ENCODE measurements at regions not wholly inside any gene's neighbourhood (a gene's known extent, or its start where the extent isn't known, plus 50 kb on each side); places are given as distances from the start of the nearest gene placed in this dataset.

DNA sequence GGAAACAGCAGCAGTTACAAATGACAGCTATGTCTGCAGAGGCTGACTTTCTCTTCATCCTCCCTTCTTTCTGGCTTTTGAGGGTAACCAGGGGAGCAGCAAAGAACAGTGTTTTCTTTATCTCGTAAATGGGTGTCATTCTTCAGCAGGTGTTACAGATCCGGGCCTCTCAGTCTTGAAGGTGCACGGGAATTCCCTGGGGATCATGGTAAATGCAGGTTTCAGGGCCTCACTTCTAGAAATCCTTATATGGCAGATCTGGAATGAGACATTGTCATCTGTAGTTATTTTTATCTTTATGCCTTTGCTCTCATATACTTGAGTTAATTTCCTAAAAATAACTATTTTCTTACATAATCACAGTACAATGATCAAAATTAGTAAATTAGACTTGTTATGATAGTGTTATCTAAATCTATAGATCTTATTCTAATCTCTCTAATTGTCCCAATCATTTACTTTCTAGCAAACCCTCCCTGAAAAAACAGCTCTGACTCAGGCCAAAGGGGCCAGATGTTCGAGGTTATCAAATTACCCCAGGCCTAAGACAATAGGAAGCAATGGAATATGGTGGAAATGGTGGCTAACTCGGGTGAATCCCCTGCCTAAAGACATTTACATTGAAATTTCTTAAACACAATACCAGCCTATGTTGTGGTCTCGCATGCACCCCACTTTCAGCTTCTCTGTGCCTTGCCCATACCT lies 145.0 kb downstream of the CAND1 start:
- DNase-seq (ENCODE audit: low read depth, low spot score), result no peak
- TF ChIP-seq YY1 (IDR thresholded peaks at IDR 0.05; ENCODE audit: insufficient read depth, insufficient read length) (no peak), SUZ12 (IDR thresholded peaks at IDR 0.05; ENCODE audit: extremely low read depth, insufficient read depth, insufficient read length) (no peak), ZNF274 (IDR thresholded peaks at IDR 0.05; ENCODE audit: low read depth, low read length) (no peak)
- peaks cover 5% of the 10 kb centered on the region for H3K4me1 ChIP-seq (ENCODE audit: insufficient read depth, insufficient read length)
- no peaks in the 10 kb centered on the region for H3K9me3 ChIP-seq (ENCODE audit: insufficient read depth, low read length)
- H3K4me3 ChIP-seq (ENCODE audit: insufficient read length, low read depth), result no peak overlapping the region
- H3K27me3 ChIP-seq (ENCODE audit: insufficient read depth, insufficient read length), result no peaks in the 10 kb centered on the region
- no peaks in the 10 kb centered on the region for H3K36me3 ChIP-seq (ENCODE audit: insufficient read depth, insufficient read length, low read length)
- no peak overlapping the region for H3K9ac ChIP-seq (ENCODE audit: insufficient read length, low read depth)

- Histone ChIP-seq H3K36me3 (ENCODE audit: insufficient read depth, insufficient read length, low read length) (no peaks in the 10 kb centered on the region), H3K27me3 (ENCODE audit: insufficient read depth, insufficient read length) (no peaks in the 10 kb centered on the region), H3K4me3 (ENCODE audit: insufficient read length, low read depth) (no peak overlapping the region), H3K4me1 (ENCODE audit: insufficient read depth, insufficient read length) (peaks cover 5% of the 10 kb centered on the region), H3K9ac (ENCODE audit: insufficient read length, low read depth) (no peak overlapping the region), H3K9me3 (ENCODE audit: insufficient read depth, low read length) (no peaks in the 10 kb centered on the region)
- TF ChIP-seq YY1 (IDR thresholded peaks at IDR 0.05; ENCODE audit: insufficient read depth, insufficient read length), result no peak
- TF ChIP-seq ZNF274 (IDR thresholded peaks at IDR 0.05; ENCODE audit: low read depth, low read length), result no peak
- TF ChIP-seq SUZ12 (IDR thresholded peaks at IDR 0.05; ENCODE audit: extremely low read depth, insufficient read depth, insufficient read length), result no peak
- DNase-seq (ENCODE audit: low read depth, low spot score), result peak; percentile 35
Observed at GRCh38 chr12:67415473-67415872, 146.3 kb downstream of the CAND1 start.

GRCh38 chr12:67419810-67420209 lies 150.7 kb downstream of the CAND1 start:
- Histone ChIP-seq H3K9me3 (ENCODE audit: insufficient read depth, low read length) (no peaks in the 10 kb centered on the region), H3K36me3 (ENCODE audit: insufficient read depth, insufficient read length, low read length) (no peaks in the 10 kb centered on the region), H3K4me1 (ENCODE audit: insufficient read depth, insufficient read length) (no peaks in the 10 kb centered on the region), H3K9ac (ENCODE audit: insufficient read length, low read depth) (no peak overlapping the region), H3K27me3 (ENCODE audit: insufficient read depth, insufficient read length) (no peaks in the 10 kb centered on the region), H3K4me3 (ENCODE audit: insufficient read length, low read depth) (no peak overlapping the region)
- TF ChIP-seq ZNF274 (IDR thresholded peaks at IDR 0.05; ENCODE audit: low read depth, low read length), result no peak
- no peak for TF ChIP-seq SUZ12 (IDR thresholded peaks at IDR 0.05; ENCODE audit: extremely low read depth, insufficient read depth, insufficient read length)
- no peak for TF ChIP-seq YY1 (IDR thresholded peaks at IDR 0.05; ENCODE audit: insufficient read depth, insufficient read length)
- DNase-seq (ENCODE audit: low read depth, low spot score), result no peak

- Histone ChIP-seq H3K36me3 (ENCODE audit: insufficient read depth, insufficient read length, low read length) (no peaks in the 10 kb centered on the region), H3K4me1 (ENCODE audit: insufficient read depth, insufficient read length) (no peaks in the 10 kb centered on the region), H3K27me3 (ENCODE audit: insufficient read depth, insufficient read length) (no peaks in the 10 kb centered on the region), H3K9ac (ENCODE audit: insufficient read length, low read depth) (no peak overlapping the region), H3K9me3 (ENCODE audit: insufficient read depth, low read length) (no peaks in the 10 kb centered on the region), H3K4me3 (ENCODE audit: insufficient read length, low read depth) (no peak overlapping the region)
- DNase-seq (ENCODE audit: low read depth, low spot score), result no peak
- TF ChIP-seq ZNF274 (IDR thresholded peaks at IDR 0.05; ENCODE audit: low read depth, low read length) (no peak), SUZ12 (IDR thresholded peaks at IDR 0.05; ENCODE audit: extremely low read depth, insufficient read depth, insufficient read length) (no peak), YY1 (IDR thresholded peaks at IDR 0.05; ENCODE audit: insufficient read depth, insufficient read length) (no peak)
Observed at GRCh38 chr12:67420506-67420905, 151.3 kb downstream of the CAND1 start.

DNA sequence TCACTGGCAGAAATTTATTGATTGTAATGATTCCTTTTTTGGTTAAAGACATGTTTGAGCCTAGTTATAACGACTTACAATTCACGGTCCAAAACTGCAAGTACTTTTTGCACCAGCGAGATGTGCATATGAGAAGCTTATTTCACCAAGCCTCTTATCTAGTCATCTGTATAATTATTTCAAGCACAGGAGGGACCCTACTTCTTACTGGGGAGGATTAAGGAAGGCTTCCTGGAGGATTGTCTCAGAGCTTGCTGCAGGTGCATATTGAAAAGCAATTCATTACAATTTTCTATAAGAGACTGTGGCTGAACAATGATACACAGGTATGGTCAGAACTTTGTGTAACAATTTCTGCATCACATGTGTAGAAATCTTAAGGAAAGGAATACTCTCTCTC lies 152.9 kb downstream of the CAND1 start:
- Histone ChIP-seq H3K9me3 (ENCODE audit: insufficient read depth, low read length) (no peaks in the 10 kb centered on the region), H3K27me3 (ENCODE audit: insufficient read depth, insufficient read length) (no peaks in the 10 kb centered on the region)

DNA sequence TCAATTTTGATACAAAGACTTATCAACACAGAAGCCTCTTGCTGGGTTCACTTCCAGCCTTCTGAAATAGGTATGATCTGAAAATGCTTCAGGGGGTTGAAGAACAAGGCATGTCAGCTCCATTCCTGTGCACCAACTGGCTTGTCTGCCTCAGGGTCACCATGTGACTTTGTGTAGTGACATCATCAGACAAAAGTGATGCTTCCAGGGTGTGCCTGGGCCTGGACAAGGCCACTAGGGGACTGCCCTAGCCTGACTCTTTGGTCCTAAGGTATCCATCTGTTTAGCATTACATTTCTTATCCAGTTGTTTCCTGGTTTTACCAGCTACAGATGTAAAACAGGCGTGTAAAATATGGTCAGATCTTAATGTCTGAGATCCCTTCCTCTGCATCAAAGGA lies 155.6 kb downstream of the CAND1 start:
- no peaks in the 10 kb centered on the region for H3K27me3 ChIP-seq (ENCODE audit: insufficient read depth, insufficient read length)
- no peak overlapping the region for H3K4me3 ChIP-seq (ENCODE audit: insufficient read length, low read depth)

More for the DNA sequence above, 152.9 kb downstream of the CAND1 start:
- Histone ChIP-seq H3K9ac (ENCODE audit: insufficient read length, low read depth) (no peak overlapping the region), H3K4me1 (ENCODE audit: insufficient read depth, insufficient read length) (no peaks in the 10 kb centered on the region), H3K4me3 (ENCODE audit: insufficient read length, low read depth) (no peak overlapping the region), H3K36me3 (ENCODE audit: insufficient read depth, insufficient read length, low read length) (no peaks in the 10 kb centered on the region)
- no peak for DNase-seq (ENCODE audit: low read depth, low spot score)
- TF ChIP-seq ZNF274 (IDR thresholded peaks at IDR 0.05; ENCODE audit: low read depth, low read length) (no peak), YY1 (IDR thresholded peaks at IDR 0.05; ENCODE audit: insufficient read depth, insufficient read length) (no peak), SUZ12 (IDR thresholded peaks at IDR 0.05; ENCODE audit: extremely low read depth, insufficient read depth, insufficient read length) (no peak)

DNA sequence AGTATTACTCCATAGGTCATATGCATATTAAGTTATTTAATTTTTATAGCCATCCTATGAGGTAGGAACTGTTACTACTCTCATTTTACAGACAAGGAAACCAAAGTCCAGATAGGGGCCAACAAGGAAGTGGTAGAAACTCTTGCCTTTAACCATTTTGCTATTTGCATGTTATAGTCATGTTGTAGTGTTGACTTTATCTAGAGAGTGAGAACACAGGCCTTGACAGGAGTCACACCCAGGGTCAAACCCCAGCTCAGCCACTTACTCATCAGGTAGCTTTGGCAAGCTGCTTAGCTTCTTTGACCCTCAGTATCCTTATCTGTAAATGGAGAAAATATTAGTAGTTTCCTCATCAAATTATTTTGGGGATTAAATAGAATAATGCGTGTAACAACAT lies 156.2 kb downstream of the CAND1 start:
- no peak for DNase-seq (ENCODE audit: low read depth, low spot score)
- no peak for TF ChIP-seq SUZ12 (IDR thresholded peaks at IDR 0.05; ENCODE audit: extremely low read depth, insufficient read depth, insufficient read length)
- TF ChIP-seq ZNF274 (IDR thresholded peaks at IDR 0.05; ENCODE audit: low read depth, low read length), result no peak
- TF ChIP-seq YY1 (IDR thresholded peaks at IDR 0.05; ENCODE audit: insufficient read depth, insufficient read length), result no peak
- H3K36me3 ChIP-seq (ENCODE audit: insufficient read depth, insufficient read length, low read length), result no peaks in the 10 kb centered on the region
- H3K9me3 ChIP-seq (ENCODE audit: insufficient read depth, low read length), result no peaks in the 10 kb centered on the region
- H3K9ac ChIP-seq (ENCODE audit: insufficient read length, low read depth), result no peak overlapping the region
- no peaks in the 10 kb centered on the region for H3K27me3 ChIP-seq (ENCODE audit: insufficient read depth, insufficient read length)
- H3K4me3 ChIP-seq (ENCODE audit: insufficient read length, low read depth), result no peak overlapping the region
- no peaks in the 10 kb centered on the region for H3K4me1 ChIP-seq (ENCODE audit: insufficient read depth, insufficient read length)

More for the DNA sequence above, 155.6 kb downstream of the CAND1 start:
- DNase-seq (ENCODE audit: low read depth, low spot score), result no peak
- TF ChIP-seq ZNF274 (IDR thresholded peaks at IDR 0.05; ENCODE audit: low read depth, low read length) (no peak), SUZ12 (IDR thresholded peaks at IDR 0.05; ENCODE audit: extremely low read depth, insufficient read depth, insufficient read length) (no peak), YY1 (IDR thresholded peaks at IDR 0.05; ENCODE audit: insufficient read depth, insufficient read length) (no peak)
- Histone ChIP-seq H3K9me3 (ENCODE audit: insufficient read depth, low read length) (no peaks in the 10 kb centered on the region), H3K36me3 (ENCODE audit: insufficient read depth, insufficient read length, low read length) (no peaks in the 10 kb centered on the region), H3K4me1 (ENCODE audit: insufficient read depth, insufficient read length) (no peaks in the 10 kb centered on the region), H3K9ac (ENCODE audit: insufficient read length, low read depth) (no peak overlapping the region)
